Mesothelial cell of epicardium (in vitro differentiated cells): ENCODE measurements at regions not wholly inside any gene's neighbourhood (a gene's known extent, or its start where the extent isn't known, plus 50 kb on each side); places are given as distances from the start of the nearest gene placed in this dataset.

Source experiments
- DNase-seq, 2 experiments: peaks; one replicate each; pipeline ENCODE4 v3.0.0; 2021; ENCODE audit warnings: low spot score in 2 of 2; ENCODE audit not compliant: unreplicated experiment in 2 of 2
- H3K27ac Mint-ChIP-seq: 2 replicates; pipeline ENCODE4 v1.8.0; 2021; ENCODE audit warnings: mixed read lengths
- H3K27me3 Mint-ChIP-seq: 2 replicates; pipeline ENCODE4 v1.8.0; 2021; ENCODE audit warnings: low read depth, mixed read lengths
- H3K36me3 Mint-ChIP-seq: 2 replicates; pipeline ENCODE4 v1.8.0; 2021; ENCODE audit warnings: mixed read lengths
- H3K4me1 Mint-ChIP-seq: 2 replicates; pipeline ENCODE4 v1.8.0; 2021; ENCODE audit warnings: mixed read lengths
- H3K4me3 Mint-ChIP-seq: 2 replicates; pipeline ENCODE4 v1.8.0; 2021; ENCODE audit warnings: mild to moderate bottlenecking, moderate library complexity, mixed read lengths
- H3K9me3 Mint-ChIP-seq: 2 replicates; pipeline ENCODE4 v1.8.0; 2021; ENCODE audit warnings: mixed read lengths
- CTCF ChIP-seq: fragments of 200-600 bp; sonication (generic); IDR thresholded peaks from one replicate; pipeline ENCODE4 v1.5.0; 2021; ENCODE audit warnings: antibody characterized with exemption; ENCODE audit not compliant: unreplicated experiment

DNA sequence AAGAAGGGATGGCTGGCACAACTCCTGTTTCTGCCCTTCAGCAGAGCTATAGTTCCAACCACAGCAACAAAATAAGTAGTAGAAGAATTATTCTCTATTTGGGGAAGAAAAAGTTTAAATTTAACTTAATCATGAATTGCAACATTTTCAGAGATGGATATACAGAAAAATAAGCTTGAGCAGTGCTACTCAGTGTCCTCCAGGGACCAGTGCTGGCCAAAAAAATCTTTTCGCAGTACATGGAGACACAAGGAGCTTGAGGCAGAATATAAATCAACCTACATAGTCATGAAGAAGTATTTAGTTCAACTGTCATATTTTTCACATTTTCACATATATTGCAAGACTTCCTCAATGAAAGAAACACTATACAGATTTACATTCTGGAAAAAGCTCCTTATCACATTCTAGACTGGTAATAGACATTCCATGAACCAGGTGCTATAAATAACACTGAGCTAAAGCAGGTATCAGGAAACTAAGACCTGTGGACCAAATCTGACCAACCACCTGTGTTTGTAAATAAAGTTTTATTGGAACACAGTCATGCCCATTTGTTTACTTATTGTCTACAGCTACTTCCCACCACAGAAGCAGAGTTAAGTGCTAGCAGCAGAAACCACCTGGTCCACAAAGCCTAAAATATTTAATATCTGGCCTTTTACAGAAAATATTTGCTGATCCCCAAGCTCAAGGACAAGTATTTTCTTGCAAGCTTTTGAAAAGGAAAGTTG lies 101.9 kb downstream of the RGS21 start:
- Mint-ChIP-seq H3K27ac (no peak overlapping the region), H3K9me3 (no peaks in the 10 kb centered on the region), H3K36me3 (no peaks in the 10 kb centered on the region), H3K27me3 (peaks cover 4% of the 10 kb centered on the region), H3K4me1 (no peaks in the 10 kb centered on the region), H3K4me3 (no peak overlapping the region)
- no peak for TF ChIP-seq CTCF
- DNase-seq, result no peak

- Mint-ChIP-seq H3K4me3 (no peak overlapping the region), H3K4me1 (no peaks in the 10 kb centered on the region), H3K27ac (no peak overlapping the region), H3K27me3 (peaks cover 2% of the 10 kb centered on the region), H3K36me3 (no peaks in the 10 kb centered on the region), H3K9me3 (peaks cover 28% of the 10 kb centered on the region)
- no peak for TF ChIP-seq CTCF
- no peak for DNase-seq
Observed at GRCh38 chr1:192430644-192431043, 113.9 kb downstream of the RGS21 start.

DNA sequence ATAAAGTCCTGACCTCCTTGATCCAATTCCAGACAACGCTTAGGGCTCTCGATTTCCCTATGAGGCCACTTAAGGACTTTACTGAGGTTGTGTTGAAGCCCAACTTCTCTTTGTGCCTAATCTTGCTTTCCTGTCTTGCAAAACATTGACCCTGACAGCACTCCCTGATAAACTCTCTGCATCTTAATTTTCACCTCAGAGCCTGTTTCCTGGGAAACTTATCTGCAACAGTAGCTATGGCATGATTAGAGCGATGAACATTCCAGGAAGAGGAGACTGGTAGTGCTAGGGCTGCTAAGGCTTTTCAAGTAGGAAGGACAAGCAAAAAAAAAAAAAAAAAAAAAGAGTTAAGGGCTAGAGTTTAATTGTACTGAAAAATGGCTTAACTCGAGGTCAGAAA lies 118.9 kb downstream of the RGS21 start:
- no peak overlapping the region for H3K4me3 Mint-ChIP-seq
- no peaks in the 10 kb centered on the region for H3K36me3 Mint-ChIP-seq
- DNase-seq, result no peak
- TF ChIP-seq CTCF, result no peak
- H3K9me3 Mint-ChIP-seq, result peaks cover 13% of the 10 kb centered on the region
- no peak overlapping the region for H3K27ac Mint-ChIP-seq
- H3K4me1 Mint-ChIP-seq, result no peaks in the 10 kb centered on the region
- H3K27me3 Mint-ChIP-seq, result no peaks in the 10 kb centered on the region

DNA sequence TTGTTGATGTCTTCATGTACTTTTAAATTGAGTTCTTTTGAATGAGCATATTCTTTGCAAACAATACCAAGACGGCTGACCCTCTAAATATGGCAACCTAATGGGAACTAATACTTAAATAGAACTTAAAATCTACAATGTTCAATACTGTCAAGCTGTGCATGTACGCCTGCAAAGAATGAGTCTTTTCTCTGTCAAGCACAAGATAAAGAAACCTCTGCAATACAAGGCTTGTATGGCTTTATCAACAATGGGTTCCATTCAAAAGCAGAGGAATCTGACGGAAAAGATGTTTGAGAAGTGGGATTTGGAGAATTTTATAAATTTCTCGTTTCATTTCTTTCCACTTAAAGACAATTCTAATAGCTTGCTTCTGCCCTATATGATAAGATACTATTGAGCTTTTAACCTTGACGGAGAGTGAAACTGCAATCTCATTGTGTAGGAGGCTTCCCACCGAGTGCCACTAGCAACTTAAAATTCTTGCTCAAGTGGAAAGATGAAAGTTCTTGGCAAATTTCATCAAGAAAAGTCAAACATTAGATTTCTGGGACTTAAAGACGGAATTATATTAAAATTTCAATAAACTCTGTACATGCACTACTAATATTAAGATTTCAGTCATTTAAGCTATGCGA lies 119.8 kb downstream of the RGS21 start:
- Mint-ChIP-seq H3K36me3 (no peaks in the 10 kb centered on the region), H3K4me3 (no peak overlapping the region), H3K27ac (no peak overlapping the region), H3K9me3 (peaks cover 9% of the 10 kb centered on the region), H3K4me1 (no peaks in the 10 kb centered on the region), H3K27me3 (no peaks in the 10 kb centered on the region)
- DNase-seq, result no peak
- TF ChIP-seq CTCF, result no peak

DNA sequence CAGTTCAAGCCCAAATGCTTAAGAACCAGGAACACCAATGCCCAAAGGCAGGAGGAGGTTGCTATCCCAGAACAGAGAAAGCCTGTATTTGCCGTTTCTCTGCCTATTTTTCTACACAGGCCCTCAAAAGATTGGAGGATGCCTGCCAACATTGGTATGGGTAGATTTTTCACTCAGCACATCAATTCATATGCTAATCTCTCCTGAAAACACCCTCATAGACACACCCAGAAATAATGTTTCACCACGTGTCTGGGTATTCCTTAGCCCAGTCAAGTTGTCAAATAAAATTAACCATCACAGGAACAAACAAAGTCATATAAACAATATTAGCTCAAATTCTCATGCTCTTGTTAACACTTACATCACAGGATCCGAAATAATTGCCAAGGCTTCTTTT lies 121.9 kb downstream of the RGS21 start:
- Mint-ChIP-seq H3K36me3 (no peaks in the 10 kb centered on the region), H3K4me1 (no peaks in the 10 kb centered on the region), H3K27ac (no peak overlapping the region), H3K4me3 (no peak overlapping the region), H3K27me3 (no peaks in the 10 kb centered on the region), H3K9me3 (no peaks in the 10 kb centered on the region)
- DNase-seq, result no peak
- no peak for TF ChIP-seq CTCF
